HL-60/S4 treated with retinoic acid at 250 ng/mL for 4 days and 3 days (cell line): ENCODE measurements at regions not wholly inside any gene's neighbourhood (a gene's known extent, or its start where the extent isn't known, plus 50 kb on each side); places are given as distances from the start of the nearest gene placed in this dataset.

Source experiments
- in situ Hi-C: fragments of 300-500 bp; cut with MboI; formaldehyde crosslinking; loops from 2 replicates; pipeline ENCODE4 v1.7.0; 2022; ENCODE audit warnings: low sequenced_read_pairs

DNA sequence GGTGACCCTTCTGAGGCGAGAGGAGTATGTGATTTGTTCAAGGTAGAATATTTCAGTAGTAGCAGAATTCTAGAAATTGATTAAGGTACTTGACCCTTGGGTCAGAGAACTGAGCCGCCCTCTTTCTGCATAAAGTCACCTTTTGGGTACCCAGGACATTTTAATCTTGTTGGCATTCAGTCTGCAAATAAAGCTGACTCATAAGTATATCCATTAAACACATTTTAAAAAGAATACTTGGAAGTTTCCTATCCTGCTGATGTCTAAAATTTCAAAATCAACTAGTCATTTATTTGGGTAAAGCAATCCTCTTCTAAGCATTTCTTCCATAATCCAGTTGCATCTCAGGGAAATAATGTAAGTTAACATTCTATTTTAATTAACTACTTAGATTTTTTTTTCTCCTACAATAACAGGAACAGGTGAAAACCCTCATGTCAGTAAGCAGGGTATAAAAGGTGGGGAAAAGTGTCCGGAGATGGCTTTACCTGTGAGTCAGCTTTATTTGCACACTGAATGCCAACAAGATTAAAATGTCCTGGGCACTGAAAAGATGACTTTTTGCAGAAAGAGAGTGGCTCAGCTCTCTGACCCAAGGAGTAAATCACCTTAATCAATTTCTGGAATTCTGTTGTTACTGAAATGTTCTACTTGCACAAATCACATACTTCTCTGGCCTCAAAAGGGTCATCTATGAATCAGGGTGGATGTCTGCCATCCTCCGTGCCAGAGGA is 78.7 kb upstream of the ITGA6 start:
- in situ Hi-C loops = no loop called here

DNA sequence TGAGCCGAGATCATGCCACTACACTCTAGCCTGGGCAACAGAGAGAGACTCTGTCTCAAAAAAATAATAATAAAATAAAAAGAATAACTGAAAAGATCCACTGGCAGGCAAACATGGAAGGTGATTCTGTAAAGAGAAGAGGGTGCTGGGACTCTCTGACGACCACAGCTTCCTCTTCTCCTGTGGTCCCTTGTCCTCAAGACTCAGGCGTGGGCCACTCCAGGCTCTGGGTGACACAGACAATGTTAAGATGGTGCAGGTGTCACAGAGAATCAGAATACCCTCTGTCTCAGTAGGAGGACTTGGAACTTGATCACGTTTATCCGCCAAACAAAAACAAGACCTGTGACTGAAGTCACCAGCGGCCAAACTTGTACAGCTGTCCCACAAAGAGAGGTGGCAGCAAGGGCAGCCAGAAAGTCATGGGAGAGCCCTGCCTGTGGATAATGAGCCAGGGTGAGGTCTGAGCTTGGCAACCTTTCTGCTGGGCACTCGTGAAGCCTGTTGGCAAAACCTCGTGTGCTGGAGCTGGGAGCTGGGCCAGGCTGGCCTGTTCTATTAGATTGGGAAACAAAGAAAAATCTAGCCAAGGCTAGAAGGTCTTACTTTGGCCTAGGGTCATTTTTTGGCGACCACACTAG is 76.4 kb upstream of the ITGA6 start:
- in situ Hi-C loops = no loop called here

DNA sequence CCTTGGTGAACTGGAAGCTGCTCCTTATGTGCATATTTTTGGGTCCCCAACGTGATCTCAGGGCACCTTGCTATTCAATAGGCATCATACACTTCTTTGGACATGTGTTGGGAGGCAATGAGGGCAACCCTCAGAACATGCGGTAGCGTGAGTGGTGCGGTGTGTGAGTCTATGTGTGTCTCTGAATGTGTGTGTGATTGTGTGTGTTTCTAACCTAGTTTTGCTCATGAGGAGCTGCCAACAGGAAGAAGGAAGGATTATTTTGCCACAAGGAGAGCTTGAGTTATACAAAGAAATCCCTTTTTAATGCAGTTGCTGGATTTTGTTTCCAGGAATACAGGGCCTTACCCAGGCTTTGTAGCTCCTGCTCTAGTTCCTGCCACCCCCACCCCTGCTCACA is 75.8 kb upstream of the ITGA6 start:
- in situ Hi-C loops = no loop called here

DNA sequence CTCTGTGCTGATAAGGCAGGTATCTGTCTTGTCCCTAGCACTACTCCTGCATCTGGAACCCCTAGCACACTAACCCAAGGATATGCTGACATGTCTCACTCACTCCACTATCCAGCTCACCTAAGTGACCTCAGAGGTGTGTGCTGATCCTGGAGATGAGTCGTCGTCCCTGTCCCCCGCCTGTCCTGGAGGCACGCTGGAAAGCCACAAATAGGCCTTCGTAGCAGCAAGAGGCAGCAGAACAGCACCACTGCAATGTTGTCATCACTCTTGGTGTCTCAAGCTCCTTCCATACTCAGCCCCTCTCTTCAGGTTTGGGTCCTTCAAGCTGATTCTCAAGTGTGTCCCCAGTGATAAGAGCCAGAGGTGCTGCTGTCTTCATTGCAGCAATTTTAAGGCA is 73.0 kb upstream of the ITGA6 start:
- in situ Hi-C loops = no loop called here

DNA sequence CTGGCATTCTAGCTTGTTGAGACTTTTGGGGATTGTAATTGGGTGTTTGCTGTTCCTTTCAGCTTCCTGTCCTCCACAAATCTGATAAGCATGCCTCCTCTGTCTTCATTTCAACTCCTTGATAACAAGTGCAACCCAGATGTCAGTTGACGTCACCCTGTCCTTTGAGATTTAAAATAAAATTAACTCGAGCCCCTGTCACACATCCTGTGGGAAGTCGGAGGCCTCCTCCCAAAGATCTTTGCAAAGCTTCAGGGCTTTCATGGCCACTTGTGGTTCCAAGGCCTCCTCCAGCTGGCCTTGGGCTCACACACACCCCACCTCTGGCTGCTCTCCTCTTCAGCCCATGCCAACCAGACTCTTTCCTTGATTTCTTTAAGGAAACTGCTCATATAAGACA is 69.9 kb upstream of the ITGA6 start:
- in situ Hi-C loops = no loop called here

- in situ Hi-C loops = no loop called here
Observed at GRCh38 chr2:172358691-172359556, 68.5 kb upstream of the ITGA6 start.

- in situ Hi-C loops = no loop called here
Observed at GRCh38 chr2:172361360-172361759, 66.0 kb upstream of the ITGA6 start.

GRCh38 chr2:172361840-172362239 is 65.5 kb upstream of the ITGA6 start:
- in situ Hi-C loops = no loop called here

GRCh38 chr2:172364261-172364660 is 63.1 kb upstream of the ITGA6 start:
- in situ Hi-C loops = no loop called here

DNA sequence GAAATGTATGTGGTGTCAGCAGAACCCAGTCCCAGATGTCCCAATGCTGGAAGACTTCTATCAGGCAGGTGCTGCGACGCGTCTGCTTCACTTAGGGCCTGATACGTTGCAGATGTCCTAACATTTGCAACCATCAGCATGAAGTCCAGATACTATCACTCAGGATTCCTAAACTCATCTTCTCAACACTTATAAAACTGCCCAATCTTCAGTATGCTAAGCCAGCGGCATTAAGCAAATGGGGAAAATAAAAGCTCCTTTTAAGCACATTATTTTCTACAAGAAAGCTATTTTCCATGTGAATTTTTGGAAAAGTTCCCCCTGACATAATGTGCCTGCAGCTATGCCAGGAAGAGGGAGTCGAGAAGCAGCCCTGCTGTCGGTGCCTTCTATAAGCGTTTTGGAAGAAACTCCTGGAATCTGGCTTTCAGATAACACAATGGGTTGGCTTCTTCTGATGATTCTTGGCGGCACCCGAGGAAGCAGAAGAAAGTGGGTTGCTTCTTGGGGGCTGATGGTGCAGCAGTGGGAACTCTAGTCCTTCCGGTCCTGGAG is 60.7 kb upstream of the ITGA6 start:
- in situ Hi-C loops = no loop called here

DNA sequence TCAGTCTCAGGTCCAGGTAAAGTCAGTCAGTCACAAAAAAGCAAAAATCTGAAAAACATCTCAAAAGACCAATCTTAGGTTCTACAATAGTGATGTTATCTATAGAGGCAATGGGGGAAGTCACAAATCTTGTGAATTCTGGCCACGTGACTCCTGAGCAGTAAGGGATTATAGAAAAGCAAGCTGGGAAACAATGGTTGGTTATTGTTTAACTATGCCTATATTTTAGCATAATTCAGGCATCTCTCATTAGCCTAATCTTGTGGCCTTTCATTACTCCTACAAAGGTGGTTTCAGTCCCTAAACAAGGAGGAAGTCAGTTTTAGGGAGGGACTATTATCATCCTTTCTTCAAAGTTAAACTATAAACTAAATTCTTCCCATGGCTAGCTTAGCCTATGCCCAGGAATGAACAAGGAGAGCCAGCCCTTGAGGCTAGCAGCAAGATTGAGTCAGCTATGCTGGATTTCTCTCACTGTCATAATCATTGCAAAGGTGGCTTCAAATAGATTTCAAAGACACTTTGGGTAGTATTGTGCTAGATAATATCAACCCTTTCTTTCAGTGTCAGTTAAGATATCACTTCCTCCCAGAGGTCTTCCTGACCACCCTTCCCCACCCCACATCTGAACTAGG is 56.4 kb upstream of the ITGA6 start:
- in situ Hi-C loops = no loop called here

DNA sequence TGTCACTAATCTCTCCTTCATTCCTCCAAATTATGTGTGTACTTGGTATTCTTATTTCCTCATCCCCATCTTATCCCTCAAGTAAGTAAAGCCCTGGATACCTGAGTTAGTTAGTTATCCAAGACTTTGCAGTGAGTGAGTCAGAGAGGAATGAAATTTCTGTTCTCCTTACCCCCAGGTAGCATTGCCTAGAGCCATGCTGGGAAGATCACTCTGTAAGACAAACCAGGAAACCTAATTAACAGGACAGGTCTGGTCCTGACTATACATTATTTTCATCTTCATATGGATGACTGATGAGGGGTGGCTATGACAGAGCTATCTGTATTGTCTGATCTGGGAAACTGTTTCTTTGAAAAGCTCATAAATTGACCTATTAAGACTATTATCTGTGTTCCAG is 55.0 kb upstream of the ITGA6 start:
- in situ Hi-C loops = no loop called here

DNA sequence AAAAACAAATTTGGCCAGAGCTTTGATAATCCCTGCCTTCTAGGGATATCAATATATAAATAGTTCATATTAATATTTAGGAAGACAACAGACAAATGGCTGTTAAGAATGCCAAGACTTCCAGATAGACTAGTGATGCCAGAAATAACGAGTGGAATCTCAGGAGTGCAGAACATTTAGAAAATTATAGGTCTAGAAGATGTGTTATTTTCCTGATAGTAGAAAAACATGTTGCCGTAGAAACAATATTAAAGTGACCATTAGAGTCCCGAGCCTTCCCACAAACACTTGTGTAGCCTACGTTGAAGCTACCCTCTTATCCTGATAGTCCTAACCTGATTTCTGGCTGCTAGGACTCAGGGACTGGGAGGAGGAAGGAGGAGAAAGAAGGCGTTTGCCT is 54.3 kb upstream of the ITGA6 start:
- in situ Hi-C loops = no loop called here

DNA sequence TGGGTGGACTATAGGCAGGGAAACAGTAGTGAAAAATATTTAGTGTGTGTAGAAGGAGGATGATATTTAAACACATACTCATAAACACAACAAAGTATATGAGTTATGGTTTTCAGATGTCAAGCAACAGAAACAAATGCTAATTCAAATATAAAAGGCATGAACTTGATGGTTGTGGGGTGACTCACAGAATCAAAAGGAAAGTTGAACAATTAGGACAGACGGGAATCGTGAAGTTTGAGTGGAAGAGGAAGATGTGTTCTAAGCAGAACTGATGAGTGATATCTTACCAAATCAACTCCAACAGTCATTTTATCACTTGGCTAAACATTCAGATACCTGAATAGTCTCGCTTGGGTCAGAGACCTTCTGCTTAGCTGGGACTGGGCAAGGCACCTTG is 53.6 kb upstream of the ITGA6 start:
- in situ Hi-C loops = no loop called here

GRCh38 chr2:172374318-172375240 is 52.8 kb upstream of the ITGA6 start:
- in situ Hi-C loops = no loop called here

- in situ Hi-C loops = no loop called here
Observed at GRCh38 chr2:172375251-172375650, 52.1 kb upstream of the ITGA6 start.

GRCh38 chr2:172376016-172376415 is 51.4 kb upstream of the ITGA6 start:
- in situ Hi-C loops = no loop called here

DNA sequence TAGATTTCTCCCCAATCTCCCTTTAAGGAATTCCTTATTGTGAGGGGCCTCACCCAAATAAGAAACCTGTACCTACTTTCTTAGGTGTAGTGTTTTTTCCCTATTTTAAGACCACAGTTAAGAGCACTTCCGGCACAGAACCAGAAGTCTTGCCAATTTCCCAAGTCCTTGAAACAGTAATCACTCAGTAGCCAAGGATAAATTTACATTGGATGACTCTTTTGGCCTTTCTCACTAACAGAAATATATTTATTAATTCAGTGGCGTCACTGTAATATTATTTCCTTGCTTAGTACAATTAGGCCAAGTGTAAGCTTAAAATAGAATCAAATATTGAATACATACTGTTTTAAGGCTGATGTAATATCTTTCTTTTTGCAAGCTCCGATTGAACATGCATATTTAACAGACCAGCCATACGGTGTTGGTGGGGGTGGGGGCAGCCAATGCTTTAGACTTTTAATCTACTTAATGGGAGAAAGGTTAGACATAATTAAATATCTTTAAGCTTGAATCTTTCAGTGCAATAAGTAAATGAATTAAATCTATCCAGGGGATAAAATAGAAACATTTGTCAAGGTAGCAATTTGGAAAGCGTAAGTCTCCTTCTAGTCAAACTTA is 50.8 kb upstream of the ITGA6 start:
- in situ Hi-C loops = no loop called here

DNA sequence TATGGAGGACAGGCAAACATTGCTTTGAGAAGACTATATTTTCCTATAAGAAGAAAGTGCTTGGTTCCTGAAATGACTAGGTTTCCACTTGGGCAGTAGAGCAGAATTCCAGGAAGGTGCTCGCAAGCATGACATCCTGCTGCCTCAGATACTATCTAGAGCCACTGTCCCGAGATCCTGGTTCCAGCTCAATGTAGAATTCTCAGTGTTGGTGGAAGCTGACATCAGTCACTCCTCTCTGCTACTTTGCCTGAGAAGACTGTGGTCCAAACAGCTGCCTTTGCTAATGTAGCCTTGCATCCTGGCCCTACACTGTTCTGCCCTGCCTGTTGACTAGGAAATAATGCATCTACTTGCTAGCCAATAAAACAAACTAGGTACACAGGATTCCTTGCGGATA is 50.0 kb upstream of the ITGA6 start:
- in situ Hi-C loops = no loop called here
